NCI-H2227 (cell line): ENCODE measurements at regions not wholly inside any gene's neighbourhood (a gene's known extent, or its start where the extent isn't known, plus 50 kb on each side); places are given as distances from the start of the nearest gene placed in this dataset.

Source experiments
- DNase-seq: peaks from one replicate; lab custom pipeline; 2025; ENCODE audit not compliant: unreplicated experiment; lab: John Stamatoyannopoulos, UW

DNA sequence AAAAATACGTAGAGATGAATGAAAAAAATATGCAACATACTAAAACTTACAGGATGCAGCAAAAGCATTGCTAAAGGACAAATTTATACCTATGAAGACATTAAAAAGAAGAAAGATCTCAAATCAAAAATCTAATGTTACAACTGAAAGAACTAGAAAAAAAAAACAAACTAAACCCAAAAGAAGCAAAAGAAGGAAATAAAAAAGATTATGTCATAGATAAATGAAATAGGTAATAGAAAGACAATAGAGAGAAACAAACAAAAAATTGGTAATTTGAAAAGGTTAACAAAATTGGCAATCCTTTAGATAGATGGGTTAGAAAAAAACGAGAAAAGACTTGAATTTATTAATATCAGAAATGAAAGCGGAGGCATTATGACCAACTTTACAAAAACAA, 1000.2 kb downstream of the TLE4 start:
- DNase-seq = no peak

DNA sequence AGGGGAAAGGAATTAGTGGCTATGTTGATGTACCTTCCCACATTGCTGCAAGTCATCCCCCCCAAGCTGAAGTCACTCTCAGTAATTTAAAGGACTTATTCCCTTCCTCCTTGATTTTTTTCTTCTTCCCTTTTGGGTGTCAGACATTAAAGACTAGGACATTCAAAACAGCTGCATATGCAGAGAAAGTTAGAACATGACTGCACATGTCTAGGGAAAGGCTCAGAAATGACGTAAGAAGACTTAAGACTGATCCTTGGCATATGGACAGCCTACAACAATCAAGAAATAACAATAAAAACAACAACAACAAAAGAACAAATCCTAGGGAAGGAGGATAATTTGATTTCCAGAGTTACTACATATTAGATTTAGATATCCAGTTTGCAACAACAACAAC, 997.5 kb downstream of the TLE4 start:
- DNase-seq = no peak

DNA sequence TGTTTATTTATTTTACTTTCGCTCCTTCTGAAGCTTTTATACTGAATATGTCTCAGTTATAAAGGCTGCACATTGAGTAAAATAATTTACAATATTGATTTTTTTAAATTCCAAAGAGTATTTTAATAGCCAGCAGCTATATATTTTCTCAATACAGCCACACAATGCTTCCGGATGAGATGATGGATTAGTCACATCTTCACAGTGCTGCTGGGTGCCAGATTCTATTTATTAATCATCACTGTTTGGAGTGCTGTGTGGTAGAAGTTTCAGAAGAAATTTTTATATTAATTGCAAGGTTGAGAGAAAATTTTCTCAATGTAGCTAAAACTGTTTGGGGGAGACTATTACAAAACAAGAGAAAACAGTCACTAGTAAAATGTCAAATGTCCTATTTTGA, 989.8 kb downstream of the TLE4 start:
- no peak for DNase-seq

DNA sequence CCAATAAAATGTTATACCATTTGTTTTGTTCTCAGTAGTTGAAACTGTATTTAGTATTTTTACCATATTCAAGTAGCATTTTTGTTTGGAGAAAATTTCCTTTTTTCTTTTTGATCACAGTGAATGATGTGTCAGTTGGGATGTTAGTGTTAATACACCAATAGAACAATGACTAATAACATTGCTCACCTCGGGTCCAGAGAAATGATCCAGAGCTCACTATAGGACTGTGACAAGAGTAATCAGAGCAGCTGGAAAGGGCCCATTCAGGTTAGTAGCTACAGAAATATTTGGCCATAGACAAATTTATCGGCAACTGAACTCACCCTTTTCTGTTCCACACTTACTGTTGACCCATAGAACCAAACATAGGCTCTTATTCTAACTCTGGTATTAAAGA, 989.2 kb downstream of the TLE4 start:
- DNase-seq = no peak

DNA sequence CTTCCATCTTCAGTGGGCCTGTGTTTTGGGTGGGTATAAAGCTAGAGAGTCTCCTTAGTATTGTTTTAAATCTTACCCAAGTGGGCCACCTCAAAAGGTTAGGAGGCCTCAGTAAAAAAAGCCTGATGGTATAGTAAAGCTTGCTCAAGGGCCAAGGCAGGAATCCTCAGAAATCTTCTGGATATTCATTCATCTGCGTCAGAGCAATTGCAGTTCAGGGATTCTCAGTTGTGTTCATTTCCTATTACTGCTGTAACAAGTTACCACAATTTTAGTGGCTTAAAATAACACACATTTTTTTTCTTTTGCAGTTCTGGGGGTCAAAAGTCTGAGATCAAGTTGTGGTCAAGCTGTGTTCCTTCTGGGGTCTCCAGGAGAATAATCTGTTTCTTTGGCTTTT, 985.5 kb downstream of the TLE4 start:
- DNase-seq = no peak

DNA sequence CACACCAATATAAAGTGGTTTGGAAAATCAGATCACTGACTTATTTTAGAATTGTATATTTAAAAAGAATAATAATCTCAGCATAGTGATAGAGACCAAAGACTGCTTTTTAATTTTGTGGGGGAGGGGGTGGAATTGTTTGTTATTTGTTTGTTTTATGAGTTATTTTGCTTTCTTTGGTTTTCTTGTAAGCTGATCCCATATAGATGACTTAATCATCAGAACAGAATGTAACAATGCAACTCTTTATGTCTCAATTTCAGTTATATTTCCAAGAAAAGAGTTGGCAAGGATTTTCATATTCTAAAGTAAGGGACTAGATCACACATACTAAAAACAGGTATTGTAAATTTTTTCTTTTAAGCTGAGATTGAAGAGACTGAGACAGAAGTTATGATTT, 984.9 kb downstream of the TLE4 start:
- DNase-seq = no peak

DNA sequence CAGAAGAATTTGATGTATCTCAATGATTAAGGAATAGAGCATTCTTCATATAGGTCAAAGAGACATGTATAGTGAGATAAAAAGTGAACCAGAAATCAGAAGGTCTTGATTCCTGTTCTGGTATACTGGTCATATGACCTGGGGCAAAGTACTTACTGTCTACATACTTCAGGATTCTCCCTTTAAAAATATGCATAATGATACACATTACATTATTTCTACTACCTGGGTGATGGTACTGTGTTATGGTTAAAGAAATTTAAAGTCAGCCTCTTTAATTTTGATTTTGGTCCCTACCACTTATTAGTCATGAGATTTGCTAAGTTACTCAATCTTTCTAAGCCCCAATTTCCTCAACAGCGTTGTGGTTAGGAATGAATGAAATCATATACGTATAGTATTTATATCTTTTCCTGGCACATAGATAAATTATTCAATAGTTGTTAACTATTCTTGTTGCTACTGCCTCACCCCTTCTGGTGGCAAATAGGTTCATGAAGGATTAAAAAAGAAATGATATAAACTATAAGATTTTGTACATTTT, 984.1 kb downstream of the TLE4 start:
- DNase-seq = no peak

DNA sequence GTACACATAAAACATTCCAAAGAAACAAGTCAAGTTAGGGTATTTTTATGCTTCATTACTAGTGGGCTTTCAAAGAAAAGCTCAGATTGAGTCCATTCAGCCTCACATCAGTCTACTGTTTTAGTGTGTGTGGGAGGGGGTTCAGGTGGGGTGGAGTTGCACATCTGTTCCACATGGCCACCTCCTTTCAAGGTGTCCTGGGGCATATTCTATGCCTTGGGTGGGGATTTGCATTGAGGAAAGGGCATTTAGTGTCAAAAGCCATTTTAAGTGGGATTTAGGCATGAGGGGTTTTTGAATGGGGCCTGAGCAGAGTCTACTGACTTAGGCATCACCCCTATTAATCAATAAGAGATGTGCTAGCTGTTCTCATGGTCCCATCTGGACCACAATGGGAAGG, 983.1 kb downstream of the TLE4 start:
- DNase-seq = no peak

DNA sequence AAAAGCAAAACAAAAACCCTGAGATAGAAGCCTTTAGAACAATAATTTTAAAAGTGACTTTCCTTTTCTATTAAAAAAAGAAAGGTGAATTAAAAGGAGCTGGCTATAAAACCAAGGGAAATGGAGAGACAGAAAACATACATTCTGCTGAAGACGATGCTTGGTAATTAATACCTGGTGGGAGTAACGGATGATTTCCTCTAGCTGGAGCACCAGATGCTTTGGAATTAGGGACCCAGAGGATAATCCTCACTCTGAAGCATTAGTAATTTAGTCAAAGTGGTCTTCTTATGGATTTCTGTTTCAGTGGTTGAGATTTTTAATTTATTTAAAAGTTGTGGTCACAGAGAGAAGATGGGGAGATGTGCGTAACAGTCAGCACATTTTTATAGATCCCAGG, 982.5 kb downstream of the TLE4 start:
- DNase-seq = no peak

DNA sequence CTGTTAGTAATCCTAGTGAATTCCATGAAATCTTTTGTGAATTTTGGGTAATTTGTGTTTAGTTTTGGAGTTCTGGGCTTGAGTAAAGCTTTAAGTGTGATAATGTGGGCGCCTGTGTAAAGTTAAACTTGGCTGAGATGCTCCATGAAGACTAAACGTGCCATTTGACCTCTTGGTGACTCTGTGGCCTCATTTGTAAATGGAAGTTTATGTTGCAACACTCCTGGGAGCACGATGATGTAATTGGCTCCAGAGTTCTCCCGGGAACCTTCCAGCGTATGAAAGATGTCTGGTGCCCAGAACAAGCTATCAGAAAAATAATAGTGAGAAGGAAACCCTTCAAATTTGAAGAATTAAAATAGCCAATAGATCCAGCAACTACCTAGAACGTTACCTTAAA, 981.2 kb downstream of the TLE4 start:
- DNase-seq = no peak

DNA sequence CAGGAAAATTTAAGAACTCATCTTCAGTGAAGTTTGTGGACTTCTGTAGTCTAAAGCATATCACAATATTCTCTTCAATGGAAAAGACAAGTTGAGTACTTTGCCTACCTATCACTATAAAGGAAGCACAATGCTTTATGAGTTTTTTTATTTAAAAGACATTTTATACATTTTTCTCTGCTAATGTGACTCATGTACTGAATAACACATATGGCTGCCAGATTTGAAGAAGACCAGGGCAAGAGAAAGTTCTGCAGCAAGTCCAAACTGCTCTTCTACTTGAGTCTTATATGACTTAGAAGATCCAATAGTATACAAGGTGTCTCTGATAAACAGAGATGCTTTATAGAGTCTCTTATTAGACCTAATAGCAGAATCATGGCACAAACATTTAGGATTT, 978.4 kb downstream of the TLE4 start:
- no peak for DNase-seq

DNA sequence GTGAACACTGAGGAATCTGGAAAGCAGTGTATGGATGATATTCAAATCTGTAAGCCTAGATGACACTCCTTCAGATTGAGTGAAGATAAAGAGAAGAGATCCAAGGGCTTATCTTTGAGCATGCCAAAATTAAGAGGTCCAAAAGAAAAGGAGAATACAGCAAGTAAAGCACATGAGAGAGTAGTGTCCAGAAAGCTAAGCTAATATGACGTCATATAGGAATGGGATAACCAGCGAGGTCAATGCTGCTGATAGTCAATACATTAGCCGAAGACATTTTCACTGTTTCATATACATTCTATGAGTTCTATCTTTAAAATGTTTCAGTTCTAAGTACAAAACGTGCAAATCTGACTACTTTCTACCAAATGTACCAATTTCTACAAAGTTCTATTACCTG, 975.8 kb downstream of the TLE4 start:
- DNase-seq = no peak

DNA sequence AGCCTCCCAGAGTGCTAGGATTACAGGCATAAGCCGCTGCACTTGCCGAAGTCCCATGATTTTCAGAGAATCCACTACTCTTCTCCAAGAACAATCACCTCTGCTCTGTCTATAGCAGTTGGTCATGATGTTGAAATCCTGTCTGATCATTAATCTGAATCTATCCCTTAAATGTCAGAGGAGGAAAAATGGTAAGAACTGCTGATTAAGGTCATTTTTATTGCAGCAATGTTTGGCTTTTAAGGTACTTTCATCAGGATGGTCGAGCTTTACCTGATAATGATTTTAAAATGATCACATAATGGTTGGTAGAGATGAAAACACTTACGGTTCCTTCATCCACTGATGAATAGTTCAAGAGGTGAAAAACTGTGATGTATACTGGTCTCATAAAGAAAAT, 968.6 kb downstream of the TLE4 start:
- DNase-seq = no peak

DNA sequence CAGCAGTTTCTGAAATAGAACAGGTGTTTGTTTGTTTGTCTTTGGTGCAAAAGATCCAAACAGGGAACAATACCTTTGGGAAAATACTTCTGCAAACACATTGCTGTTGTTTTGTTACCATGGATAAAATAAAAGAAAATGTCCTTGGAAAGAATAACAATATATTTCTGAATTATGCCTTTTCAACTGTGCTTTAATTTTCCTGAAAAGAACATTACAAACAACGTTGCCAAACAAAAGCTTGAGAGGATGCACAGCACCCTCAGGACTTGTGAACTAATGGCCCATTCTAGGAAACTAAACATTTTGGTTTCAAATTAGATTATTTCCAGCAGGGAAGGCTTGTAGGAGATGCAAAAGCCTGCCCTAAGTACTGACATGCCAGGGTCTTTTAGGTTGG, 967.2 kb downstream of the TLE4 start:
- DNase-seq = no peak

DNA sequence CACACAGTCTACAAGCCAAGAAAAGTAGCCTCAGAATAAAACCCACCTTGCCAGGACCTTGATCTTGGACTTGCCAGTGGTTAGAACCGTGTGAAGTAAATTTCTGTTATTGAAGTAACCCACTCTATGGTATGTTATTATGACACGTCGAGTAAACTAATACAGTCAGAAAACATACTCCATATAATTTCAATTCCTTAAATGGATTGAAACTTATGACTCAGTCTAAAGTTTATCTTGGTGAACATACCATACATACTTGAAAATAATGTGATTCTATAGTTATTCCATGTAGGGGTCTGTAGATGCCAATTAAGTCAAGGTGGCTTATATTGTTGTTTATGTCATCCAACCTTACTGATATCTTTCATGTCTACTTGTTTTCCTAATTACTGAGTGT, 950.7 kb downstream of the TLE4 start:
- DNase-seq = no peak

DNA sequence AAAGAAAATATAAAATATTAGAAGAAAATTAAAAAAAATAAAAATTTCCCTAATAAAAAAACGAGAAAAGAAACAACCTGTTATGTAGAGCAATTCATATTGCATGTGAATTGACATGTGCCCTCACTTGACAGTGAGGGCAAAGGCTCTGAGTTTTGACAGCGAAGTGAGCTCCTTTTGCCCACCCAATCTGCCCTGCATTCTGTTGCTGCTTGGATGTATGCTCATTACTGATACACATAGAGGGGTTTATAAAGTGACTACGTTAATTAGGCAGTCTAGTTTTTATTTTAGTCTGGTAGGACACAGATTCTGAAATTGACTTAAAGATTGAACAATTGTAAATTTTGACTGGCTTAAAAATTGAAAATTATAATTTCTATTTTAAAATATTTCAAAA, 949.4 kb downstream of the TLE4 start:
- no peak for DNase-seq

DNA sequence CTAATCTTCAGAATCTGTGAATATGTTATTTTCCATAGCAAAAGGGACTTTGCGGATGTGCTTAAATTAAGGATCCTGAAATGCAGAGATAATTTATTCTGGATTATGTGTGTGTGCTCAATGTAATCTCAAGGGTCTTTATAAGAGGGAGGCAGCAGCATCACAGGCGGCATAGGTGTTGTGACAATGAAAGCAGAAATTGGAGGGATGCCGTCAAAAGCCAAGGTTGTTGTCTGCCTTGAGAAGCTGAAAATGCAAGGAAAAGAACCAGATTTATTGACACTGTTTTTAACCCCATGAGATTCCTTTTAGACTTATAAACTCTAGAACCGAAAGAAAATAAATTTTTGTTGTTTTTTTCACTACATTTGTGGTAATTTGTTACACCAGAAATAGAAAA, 948.5 kb downstream of the TLE4 start:
- DNase-seq = no peak

DNA sequence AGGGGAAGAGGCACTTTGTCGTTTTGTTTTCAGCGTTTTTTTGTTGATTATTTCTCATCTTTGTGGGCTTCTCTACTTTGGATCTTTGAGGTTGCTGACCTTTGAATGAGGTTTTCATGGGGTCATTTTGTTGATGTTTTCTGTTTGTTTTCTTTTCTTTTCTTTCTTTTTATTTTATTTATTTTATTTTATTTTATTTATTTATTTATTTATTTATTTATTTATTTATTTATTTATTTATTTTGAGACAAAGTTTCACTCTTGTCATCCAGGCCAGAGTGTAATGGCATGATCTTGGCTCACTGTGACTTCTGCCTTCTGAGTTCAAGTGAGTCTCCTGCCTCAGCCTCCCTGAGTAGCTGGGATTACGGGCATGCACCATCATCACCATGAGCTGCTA, 946.7 kb downstream of the TLE4 start:
- DNase-seq = no peak

DNA sequence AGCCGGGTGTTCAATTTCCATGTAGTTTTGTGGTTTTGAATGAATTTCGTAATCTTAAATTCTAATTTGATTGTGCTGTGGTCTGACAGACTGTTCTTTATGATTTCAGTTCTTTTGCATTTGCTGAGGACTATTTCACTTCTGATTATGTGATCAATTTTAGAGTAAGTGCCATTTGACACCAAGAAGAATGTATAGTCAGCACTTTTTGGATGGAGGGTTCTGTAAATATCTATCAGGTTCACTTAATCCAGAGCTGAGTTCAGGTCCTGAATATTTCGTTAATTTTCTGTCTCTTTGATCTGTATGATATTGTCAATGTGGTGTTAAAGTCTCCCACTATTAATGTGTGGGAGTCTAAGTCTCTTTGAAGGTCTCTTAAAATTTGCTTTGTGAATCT, 944.9 kb downstream of the TLE4 start:
- no peak for DNase-seq

DNA sequence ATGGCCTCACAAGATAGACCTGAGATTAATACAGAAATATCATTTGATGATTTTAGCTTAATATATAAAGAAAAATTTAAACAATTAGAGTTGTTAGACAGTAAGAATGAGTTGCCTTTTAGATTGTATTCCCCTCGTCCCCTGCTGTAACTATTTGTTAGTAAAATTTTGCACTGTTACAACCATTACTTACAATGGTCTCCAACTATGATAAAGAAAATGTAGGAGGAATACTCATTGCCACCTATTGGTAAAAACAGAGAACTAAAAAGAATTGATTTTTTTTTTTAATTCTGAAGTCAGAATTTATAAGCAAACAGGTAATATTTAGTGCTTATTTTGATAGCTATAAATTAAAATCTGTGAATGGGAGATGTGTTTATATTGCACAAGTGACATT, 937.6 kb downstream of the TLE4 start:
- DNase-seq = no peak

DNA sequence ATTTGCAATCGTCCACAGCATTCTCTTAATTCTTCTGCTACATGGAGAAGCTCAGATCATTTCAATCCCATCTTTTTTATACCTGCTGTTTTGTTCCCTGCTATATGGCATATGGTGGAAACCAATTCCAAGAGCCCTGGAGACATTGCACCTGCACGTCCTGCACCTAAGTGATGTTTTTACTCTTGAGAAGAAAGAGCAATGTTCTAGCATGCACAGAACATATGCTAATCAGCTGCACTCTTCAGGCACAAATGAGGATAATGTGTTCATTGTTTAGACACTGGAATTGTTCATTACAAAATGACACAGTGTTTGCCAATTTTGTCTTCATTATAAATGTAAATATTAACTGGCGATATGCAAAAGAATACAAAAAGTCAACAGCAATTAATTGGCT, 935.8 kb downstream of the TLE4 start:
- no peak for DNase-seq

DNA sequence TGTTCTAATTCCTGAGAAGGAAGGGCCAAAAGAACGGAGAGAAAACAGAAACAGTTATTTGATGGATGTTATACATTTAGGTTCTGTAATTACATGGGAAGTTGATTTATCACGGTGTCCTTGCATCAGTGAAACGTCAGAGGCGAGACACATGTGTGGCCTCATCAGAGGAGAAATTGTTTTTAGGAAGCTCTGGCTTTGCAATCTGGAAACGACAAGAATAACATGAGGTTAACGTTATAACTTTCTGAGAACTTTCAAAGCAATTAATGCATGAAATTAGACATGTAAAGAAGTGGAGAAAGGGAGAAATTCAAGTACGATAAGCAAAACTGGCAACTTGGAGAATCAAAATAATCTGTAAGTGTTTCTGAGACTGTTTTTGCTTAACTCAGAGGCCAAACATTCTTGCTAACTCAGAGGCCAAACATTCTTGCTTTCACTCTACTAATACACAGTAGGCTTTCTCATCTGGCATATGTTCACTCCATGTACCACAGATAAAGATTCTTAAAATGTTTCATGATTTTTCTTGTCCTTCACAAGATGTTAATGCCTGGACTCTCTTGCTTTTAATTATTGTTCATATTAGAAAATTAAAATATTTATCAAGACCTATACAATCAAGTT, 933.0 kb downstream of the TLE4 start:
- DNase-seq = no peak

DNA sequence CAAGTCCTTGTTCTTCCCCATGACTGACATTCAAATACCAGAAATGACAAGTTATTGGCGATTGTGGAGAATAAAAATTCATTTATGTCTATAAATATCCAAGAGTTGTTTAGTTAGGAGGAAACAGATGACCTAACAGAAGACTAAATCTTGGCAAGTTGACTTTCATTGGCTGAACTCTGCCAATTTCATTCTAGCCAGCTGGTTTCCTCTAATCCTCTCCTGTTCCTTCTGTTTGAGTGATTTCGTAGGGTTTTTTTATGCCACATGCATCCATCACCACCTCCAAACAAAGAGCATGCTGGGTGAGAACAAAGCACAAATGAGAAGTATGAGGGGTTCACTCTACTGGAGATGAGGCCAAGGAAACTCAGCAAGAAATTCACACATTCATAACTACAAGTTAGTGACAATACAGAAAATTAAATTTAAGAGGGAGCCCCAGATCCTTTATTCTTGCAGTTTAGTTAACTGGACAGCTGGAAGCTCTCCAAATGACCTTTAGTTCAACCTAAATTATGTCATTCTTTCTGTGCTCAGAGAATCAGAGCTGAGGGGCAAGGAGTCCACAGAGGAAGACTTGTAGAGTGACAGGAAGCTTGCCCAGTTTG, 932.0 kb downstream of the TLE4 start:
- DNase-seq = no peak
